H1 (cell line): ENCODE measurements at regions not wholly inside any gene's neighbourhood (a gene's known extent, or its start where the extent isn't known, plus 50 kb on each side); places are given as distances from the start of the nearest gene placed in this dataset.

Experiments used
- EP300 ChIP-seq, 2 experiments: IDR thresholded peaks; 1 replicate in 1 of 2; 2 replicates in 1 of 2; pipeline ENCODE4 v1.6.1; 2011 to 2012; ENCODE audit warnings: low read depth in 2 of 2, low read length in 2 of 2, mild to moderate bottlenecking in 2 of 2, borderline replicate concordance in 1 of 2, inconsistent platforms in 1 of 2, moderate library complexity in 1 of 2
- HDAC2 ChIP-seq, 2 experiments: fragments of 300-600 bp in 1 of 2; sonication (generic) in 1 of 2; IDR thresholded peaks; 2 replicates each; pipeline ENCODE4 v1.6.1; 2011 to 2012; ENCODE audit warnings: low read depth in 2 of 2, low read length in 2 of 2, mild to moderate bottlenecking in 2 of 2, moderate library complexity in 2 of 2, borderline replicate concordance in 1 of 2, inconsistent platforms in 1 of 2
- POLR2A ChIP-seq, 2 experiments: IDR thresholded peaks; 1 replicate in 1 of 2; 2 replicates in 1 of 2; pipeline ENCODE4 v1.6.1; 2011; ENCODE audit warnings: low read depth in 2 of 2, low read length in 2 of 2, mild to moderate bottlenecking in 2 of 2; ENCODE audit errors: control extremely low read depth in 1 of 2
- SP1 ChIP-seq: IDR thresholded peaks from 2 replicates; pipeline ENCODE4 v1.6.1; 2011; ENCODE audit warnings: low read depth, low read length
- TAF1 ChIP-seq: IDR thresholded peaks from 2 replicates; pipeline ENCODE4 v1.6.1; 2011; ENCODE audit warnings: mild to moderate bottlenecking, low read depth, low read length
- TF ChIP-seq, protein P1 (sequence below): IDR thresholded peaks from 2 replicates; pipeline ENCODE4 v1.6.1; 2011; ENCODE audit warnings: low read length, improper control_type of control experiment
- TF ChIP-seq, protein P2 (sequence below), 3 experiments: IDR thresholded peaks; 1 replicate in 2 of 3; 2 replicates in 1 of 3; pipeline versions ENCODE4 v1.5.1 to v1.6.1; 2011; ENCODE audit warnings: low read length in 3 of 3, mild to moderate bottlenecking in 3 of 3, inconsistent platforms in 2 of 3, low read depth in 1 of 3, moderate library complexity in 1 of 3; ENCODE audit not compliant: insufficient read depth in 1 of 3; ENCODE audit errors: control extremely low read depth in 1 of 3

DNA sequence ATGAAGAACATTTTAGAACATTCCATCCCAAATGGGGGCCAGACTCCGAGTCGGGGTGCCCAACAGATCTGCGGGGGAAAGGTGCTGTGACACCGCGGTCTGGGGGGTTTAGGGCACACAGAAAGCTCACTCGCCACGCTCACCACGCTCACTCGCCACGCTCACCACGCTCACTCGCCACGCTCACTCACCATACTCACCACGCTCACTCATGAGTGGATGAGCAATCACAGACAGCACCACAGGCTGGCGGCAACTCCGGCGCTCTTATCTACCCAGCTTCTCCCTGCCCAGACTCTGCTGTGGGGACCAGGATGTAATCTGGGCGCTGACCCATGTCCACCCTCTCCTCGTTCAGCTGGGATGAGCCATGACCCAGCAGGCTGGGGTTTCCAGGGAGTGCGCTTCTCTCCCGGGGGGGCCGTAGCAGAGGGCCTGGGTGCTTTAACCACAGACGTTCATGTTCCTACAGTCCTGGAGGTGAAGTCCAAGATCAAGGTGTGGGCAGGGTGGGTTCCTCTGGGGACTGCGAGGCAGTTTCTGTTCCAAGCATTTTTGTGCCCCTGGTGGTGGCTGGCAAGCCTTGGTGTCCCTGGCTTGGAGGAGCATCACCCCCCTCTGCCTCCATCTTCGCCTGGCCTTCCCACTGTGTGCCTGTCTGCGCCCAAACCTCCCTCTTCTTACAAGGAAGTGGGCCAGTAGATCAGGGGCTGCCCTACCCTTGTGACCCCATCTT is 141.2 kb downstream of the CTTN start:
- TF ChIP-seq, protein P1, sequence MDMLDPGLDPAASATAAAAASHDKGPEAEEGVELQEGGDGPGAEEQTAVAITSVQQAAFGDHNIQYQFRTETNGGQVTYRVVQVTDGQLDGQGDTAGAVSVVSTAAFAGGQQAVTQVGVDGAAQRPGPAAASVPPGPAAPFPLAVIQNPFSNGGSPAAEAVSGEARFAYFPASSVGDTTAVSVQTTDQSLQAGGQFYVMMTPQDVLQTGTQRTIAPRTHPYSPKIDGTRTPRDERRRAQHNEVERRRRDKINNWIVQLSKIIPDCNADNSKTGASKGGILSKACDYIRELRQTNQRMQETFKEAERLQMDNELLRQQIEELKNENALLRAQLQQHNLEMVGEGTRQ: no peak
- TF ChIP-seq, protein P2, sequence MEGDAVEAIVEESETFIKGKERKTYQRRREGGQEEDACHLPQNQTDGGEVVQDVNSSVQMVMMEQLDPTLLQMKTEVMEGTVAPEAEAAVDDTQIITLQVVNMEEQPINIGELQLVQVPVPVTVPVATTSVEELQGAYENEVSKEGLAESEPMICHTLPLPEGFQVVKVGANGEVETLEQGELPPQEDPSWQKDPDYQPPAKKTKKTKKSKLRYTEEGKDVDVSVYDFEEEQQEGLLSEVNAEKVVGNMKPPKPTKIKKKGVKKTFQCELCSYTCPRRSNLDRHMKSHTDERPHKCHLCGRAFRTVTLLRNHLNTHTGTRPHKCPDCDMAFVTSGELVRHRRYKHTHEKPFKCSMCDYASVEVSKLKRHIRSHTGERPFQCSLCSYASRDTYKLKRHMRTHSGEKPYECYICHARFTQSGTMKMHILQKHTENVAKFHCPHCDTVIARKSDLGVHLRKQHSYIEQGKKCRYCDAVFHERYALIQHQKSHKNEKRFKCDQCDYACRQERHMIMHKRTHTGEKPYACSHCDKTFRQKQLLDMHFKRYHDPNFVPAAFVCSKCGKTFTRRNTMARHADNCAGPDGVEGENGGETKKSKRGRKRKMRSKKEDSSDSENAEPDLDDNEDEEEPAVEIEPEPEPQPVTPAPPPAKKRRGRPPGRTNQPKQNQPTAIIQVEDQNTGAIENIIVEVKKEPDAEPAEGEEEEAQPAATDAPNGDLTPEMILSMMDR (IDR thresholded peaks at IDR 0.05; ENCODE audit: control extremely low read depth in 1 of 3, insufficient read depth in 1 of 3, low read depth in 1 of 3, low read length in 3 of 3): no peak
- TF ChIP-seq HDAC2 (IDR thresholded peaks at IDR 0.05; ENCODE audit: borderline replicate concordance in 1 of 2, low read depth in 2 of 2, low read length in 2 of 2) (no peak), TAF1 (no peak), POLR2A (IDR thresholded peaks at IDR 0.05; ENCODE audit: control extremely low read depth in 1 of 2, low read depth in 2 of 2, low read length in 2 of 2) (no peak), EP300 (IDR thresholded peaks at IDR 0.05; ENCODE audit: borderline replicate concordance in 1 of 2, low read depth in 2 of 2, low read length in 2 of 2) (no peak), SP1 (no peak)
